ENCODE measurements at regions not wholly inside any gene's neighbourhood (a gene's known extent, or its start where the extent isn't known, plus 50 kb on each side); places are given as distances from the start of the nearest gene placed in this dataset.
"Not testable (repeated sequence)": the region's sequence is repeated elsewhere in the genome, so short reads cannot be mapped to it uniquely, and the experiment has no call there.

DNA sequence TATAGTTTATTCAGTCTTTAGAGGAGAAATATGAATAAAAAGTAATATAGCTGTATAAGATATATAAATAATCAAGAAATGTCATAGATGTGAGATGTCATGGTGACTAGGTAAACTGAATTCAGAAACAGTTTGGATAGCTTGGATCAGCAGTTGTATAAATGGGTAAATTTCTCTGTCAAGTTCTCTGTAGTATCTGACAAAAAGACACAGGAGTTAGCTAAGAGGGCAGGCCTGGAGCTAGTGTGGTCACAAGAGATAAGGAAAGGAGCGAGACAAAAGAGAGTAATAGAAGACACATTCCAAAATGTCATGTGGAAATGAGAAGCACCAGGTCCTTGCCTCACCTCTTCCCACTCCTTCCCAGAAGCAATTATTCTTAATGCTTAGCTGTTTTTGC is 349.0 kb downstream of the LMO7 start:
- DNase-seq: no peak

DNA sequence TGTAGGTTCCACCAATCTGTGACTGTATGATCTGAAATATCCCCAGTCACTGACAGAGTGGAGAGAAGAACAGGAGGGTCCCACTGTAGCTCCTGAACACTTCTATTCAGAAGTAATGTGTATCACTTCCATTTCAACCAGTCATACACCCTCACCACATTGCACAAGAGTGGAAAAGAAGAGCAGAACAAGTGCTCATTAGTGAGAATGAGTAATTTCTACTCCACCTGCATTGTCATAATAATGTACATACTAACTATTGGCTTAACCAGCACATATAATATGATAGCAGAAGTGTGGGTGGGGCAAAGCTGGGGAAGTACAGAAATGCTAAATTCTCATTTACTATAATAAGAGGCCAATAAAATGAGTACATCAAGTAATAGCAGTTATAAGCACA is 342.7 kb downstream of the LMO7 start:
- DNase-seq: no peak

DNA sequence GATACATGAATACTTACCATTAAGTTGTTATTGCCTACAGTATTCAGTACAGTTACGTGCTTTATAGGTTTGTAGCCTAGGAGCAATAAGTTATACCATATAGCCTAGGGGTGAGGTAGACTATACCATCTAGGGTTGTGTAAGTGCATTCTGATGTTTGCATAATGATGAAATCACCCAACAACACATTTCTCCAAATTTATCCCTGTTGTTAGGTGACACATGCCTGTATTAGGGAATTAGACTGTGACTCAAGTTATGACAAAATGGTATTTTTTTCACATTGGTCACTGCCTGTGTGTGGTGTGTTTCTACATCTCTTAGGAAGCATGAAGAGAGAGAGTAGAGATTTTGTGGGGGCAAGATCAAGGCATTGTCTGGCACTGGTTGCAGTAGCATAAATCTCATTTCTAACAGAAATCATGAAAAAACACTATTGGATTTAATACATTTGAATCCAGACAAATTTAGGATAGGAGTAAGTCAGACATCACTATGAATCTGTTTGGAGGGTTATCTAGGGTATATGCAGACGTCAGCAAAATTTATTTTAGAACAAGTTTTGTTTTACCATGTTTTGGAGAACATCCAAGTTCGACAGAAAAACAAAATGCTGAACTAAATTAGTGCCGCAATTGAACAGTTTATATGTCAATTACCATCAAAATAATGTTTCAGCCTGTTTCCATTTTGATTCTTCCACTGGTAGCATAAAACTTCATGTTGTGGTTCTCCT is 332.1 kb downstream of the LMO7 start:
- DNase-seq: no peak

DNA sequence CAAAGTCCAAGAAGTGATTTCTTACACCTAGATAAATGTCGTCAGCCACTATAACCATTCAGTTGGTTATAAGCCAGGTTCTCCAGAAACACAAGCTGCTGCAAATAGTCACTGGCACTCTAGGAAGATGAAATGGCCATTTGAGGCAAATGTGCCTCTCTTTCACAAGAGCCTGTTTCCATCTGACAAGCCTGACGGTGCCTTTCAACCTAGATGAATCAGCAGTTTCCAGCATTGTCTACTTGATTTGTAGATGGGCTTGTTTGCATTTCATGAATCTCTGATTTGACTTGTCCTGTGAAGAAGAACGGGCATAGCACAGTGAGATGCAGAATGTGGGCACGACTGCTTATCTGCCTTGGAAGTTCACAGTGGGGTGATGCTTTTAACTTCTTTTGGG is 327.2 kb downstream of the LMO7 start:
- DNase-seq: no peak

DNA sequence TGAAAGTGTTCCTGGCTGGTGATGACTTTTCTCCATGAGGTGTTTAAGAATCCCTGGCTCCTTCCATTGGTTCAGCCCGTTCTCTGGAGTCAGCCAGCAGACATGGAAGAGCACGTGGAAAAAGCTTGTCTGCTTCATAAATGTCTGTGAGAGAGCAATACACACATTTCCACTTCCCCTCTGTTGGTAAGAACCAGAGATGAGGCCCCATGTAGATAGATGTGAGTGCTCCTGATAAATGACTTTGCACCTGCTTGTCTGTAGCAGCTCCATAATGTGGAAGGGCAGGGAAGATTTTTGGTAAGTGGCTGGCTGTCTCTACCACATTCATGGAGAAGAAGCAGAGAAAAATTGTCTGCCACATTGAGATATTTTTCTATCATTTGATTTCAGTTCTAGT is 325.8 kb downstream of the LMO7 start:
- no peak for DNase-seq

DNA sequence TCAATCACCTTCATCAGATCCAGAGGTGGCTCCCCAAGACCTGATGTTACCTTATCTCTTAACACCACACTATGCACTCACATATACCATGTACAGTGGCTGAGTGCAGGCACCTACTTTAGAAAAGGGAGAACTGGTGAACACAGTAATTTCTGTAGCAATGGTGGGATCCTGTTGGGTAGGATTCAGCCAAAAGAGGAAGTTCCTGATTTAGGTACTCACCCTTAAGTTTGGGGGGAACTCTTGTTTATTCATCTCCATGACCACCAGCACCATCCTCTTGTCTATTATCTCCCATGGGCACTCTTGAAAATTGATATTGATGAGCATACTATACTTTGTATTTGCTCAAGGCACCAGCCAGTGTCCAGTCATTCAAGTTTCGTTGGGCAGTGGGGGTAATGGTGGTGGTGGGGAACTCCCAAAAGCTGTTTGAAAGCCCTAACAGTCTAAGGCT is 324.4 kb downstream of the LMO7 start:
- no peak for DNase-seq

DNA sequence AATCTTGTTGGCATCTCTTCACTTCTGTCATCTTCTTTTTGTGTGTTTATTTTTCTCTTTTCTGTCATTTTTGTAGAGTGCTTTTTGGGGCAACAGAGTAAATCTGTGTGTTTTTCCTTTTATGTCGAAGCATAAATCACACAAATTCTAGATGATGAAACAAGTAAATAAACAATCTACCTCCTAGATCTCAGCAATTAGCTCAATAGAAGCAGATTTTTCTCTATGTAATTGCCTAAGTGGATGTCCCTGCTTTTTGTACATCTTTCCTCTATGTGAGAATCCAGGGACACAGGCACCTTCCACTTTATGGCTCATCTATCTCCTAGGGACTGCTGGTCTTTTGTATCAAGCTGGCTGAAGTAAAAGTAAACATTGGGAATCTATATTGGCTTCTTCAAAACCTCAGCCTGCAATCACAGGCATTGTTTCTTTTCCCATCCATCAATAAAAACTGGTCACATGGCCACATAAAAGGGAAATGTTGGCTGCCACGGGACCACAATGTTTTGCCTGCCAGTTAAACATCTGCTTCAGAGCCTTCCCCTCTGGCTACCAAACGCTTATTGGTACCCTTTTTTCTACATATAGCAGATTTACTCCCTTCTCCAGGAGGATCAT is 323.8 kb downstream of the LMO7 start:
- no peak for DNase-seq

DNA sequence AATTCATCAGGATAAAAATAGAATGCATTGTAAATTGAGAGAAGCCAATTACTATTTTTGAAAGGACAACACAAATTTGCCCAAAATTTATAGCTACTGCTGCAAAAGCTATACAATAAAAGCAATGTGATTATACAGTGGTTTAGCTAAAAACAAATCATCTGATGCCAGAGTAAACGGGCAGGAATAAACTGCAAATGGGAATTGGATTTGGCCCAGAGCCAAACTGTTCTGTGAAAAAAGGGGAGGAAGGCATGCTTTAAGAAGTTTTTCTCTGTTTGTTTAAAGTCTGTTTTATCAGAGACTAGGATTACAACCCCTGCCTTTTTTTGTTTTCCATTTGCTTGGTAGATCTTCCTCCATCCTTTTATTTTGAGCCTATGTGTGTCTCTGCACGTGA is 317.5 kb downstream of the LMO7 start:
- not testable (repeated sequence) for DNase-seq

DNA sequence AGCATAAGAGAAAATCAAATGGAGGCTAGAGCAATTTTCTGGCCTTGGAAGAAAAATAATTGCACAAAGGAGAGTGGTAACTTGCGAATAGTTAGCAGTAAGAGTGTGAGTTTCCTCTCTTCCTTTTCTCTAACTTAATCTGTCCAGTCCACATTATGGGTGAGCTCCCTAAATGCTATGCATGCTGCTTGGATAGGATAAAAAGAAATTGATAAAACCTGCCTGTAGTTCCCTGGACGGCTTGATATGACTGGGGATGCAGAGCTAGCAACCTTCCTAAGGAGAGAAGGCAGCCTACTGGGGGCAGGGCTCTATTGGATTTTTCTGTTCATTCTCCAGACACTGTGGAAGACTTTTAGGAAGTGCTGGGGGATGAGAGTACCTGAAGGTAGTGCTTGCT is 311.3 kb downstream of the LMO7 start:
- peak; percentile 43 for DNase-seq

DNA sequence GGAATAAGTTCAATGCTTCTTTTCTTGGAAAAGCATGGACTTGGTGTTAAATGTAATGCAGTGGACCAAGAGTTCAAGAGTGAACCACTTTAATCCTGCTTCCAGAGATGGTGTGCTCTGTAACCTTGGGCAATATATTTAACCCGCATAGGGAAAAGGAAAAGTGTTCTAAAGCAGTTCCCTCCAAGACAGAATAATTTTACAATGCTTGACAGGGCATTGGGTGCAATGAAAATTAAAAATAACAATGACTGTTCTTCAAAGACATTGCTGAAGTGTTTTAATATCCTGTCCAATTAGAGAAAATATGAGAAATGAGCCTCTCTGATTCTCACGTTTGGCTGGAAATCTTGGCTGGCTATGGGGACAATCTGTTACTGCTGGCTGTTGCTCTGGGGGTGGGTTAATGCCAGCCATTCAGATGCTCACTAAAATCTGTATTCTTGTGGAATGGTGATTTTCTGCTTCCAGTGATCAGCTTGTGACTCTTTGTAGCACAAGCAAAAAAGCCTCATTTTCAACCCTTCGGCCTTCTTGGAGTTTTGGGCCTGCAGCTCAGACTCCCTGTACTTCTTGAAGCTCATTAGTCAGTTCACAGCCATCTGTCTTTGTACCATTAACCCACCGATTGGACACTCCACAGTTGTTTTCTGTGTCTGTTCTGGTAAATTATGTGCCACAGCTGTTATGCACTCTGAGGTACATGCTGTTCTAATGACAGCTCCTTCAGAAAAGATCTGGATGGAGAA is 310.6 kb downstream of the LMO7 start:
- DNase-seq: peak; percentile 97

DNA sequence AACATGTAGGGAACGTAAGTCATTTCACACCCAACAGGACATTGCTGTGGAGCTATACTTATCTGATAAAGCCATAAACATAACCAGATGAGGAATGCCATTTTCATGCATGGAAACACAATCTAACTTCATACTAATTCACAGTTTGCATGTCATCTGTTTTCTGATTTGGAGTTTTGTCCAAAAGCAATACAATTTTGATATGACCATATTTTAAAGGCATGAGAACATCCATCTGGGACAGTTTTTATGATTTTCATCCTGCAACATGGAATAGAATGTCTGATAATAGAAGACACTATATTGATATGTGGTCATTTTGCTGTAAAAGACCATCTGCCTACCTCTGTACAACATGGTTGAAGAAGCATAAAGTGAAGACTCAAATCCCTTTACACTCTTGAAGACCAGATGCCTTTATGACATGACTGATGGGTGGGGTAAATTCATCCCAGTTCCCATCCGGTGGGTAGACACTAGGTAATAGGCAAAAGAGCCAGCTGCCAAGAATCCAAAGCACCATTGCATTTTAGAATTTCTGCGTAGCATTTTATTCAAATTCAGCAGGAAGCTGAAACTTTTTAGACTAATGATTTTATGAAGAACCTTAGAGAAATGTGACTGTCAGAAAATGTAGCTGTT is 309.8 kb downstream of the LMO7 start:
- peak; percentile 92 for DNase-seq

DNA sequence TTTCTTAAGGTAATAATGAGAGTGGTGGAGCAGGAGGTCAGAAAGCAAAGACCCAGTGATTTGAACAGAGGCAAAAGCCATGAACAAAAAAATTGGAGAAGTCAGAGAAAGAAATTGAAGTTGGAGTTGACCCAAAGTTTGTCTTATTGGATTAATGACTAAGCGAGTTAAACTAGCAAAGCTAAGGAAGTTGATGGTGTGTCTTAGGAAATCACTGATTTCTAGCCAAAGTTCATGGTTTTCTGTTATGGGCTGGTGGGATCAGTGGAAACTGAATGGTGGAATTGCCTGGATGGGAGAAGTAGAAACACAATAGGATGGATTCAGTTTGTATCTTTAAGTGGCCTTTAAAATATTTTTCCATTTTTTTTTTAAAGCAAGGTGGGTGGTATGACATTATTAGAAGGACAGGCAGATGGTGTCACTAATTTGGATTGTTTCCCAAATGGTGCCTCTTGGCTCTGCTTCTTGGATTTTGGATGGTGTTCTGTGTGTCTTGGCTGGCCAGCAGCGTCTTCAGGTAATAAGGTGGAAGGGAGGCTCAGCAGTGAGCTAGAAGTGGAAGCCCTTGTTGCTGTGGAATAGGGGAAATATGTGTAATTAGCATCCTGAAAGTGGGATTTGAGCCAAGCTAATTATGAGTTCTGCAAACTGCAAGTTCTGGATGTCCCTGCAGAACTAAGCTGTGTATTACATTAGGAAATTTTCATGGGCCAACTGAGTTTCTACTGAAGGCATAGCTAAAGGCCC is 302.9 kb downstream of the LMO7 start:
- peak; percentile 11 for DNase-seq

DNA sequence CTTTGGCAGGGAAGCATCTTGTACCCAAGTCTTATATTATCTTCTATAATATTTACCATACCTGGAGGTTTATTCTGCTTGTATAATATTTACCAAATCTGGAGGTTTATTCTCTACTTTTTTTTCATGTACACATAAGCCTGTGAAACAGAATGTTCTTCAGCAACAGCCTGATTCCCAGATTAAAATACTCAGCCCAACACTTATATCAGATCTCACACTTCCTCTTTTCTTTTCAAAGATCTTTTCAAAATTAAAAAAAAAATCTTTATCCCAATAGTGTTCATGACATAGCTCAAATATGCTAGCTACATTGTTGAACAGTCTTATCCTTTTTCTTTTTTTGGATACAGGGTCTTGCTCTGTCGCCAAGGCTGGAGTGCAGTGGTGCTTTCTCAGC is 300.7 kb downstream of the LMO7 start:
- DNase-seq: no peak

DNA sequence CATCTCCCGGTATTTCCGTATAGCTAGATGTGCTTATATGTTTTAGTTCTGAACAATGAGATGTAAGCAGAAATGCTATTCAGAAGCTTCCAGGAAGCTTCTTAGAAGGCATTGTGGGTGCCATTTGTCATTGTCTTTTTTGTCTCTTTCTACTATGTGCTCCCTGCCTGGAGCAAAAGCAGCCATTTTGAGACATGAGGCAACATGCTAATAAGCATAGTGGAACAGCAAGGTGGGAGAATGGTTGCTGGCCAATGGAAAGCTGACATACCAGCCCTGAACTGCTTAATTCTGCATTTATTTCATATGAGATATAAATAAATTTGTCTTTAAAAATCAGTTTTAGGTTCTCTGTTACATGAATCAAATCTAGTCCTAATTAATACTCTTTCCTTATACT is 299.7 kb downstream of the LMO7 start:
- no peak for DNase-seq

DNA sequence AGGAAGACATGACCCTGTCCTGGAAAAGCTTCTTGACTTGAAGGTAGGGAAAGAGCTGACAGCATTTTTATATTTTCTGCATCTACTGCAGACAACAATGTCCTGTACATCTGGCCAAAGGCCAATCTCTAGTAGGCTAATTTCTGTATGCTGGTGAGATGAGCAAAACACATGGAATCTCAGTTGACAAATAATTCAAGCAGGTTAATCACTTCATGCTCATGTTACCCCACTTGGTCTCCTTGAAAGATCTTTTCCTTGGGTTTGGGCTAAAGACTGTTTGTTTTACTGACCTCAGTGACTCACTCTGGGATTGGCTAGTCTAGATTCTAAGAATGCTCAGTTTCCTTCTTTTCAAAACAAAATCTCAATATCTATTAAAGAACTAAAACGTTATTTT is 298.8 kb downstream of the LMO7 start:
- DNase-seq: no peak

DNA sequence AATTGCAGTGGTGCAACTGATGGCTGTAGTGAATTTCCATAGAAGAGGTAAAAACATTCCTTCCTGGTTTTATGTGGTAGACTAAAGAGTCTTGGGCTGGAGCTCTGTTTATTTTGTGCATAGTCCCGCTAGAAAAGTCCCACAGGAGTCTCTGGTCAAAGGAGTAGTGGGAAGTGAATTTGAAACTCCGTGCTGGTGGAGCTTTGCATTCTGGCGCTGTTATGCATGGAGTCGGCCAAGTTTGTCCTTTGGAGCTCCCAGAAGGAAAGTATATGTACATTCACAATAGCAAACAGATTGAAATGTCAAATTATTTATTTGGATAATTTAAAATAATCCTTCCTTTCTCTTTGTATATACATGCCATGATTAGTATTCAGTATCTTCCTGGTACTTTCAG is 296.5 kb downstream of the LMO7 start:
- no peak for DNase-seq

DNA sequence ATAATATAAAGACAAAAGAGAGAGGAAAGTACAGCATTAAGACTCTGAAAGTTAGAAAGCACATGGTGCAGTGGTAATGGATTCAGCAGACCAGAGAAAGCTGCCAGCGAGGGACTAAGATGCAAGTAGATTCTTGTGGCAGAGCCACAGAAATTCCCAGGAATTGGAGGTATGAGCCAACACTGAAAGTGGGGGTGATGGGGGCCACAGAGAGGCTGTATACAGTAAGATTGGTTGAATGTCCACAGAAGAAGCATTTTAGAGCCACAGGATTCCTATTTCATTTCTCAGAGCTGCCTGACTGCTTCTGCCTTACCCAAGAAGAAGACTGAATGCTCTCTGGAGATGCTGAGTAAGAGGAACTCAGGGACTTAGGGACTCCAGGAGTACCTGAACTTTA is 295.0 kb downstream of the LMO7 start:
- DNase-seq: no peak

DNA sequence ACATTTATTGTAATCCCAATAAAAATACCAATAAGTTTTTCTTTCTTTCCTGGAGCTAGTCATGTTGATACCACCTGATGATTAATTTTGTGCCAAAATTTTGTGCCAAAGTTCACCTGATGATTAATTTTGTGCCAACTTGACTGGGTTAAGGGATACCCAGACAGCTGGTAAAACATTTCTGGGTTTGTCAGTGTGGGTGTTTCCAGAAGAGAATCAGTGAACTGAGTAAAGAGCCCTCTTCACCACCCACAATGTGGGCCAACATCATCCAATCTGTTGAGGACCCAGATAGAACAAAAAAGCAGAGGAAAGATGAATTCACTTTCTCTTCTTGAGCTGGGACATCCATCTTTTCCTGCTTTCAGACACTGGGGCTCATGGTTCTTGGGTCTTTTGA is 292.9 kb downstream of the LMO7 start:
- DNase-seq: no peak

DNA sequence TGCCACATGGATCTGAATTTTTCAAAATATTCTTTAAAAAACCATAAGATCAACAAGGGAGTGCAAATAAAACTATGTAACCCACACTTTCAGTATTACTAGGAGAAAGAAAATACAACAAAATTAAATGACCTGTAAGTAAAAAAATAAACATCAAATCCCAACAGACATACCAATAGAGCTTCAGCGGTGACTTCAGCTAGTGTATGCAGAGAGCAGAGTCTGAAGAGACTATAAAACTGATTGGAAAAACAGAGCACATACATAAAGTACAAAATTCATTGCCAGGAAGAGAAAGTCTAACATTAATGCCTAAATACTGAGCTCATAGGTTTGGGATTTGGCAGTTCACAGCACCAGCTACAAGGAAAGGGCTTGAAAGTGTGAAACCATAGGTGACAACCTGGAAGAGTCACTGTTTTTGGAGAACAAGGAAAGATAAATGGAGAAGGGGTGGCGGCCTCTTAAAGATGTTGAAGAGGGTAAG is 291.1 kb downstream of the LMO7 start:
- no peak for DNase-seq

DNA sequence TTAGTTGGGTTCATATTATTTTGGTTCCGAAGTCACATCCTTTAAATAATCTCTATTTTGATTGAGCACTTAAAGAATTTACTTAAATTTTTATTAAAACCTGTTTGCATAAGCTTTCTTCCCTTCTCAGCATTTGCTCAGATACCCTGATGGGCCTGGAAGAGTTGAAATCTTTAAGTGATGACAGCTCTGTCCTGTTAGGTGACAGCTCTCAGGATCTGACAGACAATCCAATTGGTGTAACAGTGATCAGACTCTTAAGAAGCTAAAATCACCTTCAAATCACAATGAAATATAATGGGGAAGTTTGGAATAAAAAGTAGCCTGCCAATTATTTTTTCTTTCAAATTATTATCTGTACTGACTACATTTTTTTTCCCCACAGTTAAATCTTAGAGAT is 284.4 kb downstream of the LMO7 start:
- no peak for DNase-seq

DNA sequence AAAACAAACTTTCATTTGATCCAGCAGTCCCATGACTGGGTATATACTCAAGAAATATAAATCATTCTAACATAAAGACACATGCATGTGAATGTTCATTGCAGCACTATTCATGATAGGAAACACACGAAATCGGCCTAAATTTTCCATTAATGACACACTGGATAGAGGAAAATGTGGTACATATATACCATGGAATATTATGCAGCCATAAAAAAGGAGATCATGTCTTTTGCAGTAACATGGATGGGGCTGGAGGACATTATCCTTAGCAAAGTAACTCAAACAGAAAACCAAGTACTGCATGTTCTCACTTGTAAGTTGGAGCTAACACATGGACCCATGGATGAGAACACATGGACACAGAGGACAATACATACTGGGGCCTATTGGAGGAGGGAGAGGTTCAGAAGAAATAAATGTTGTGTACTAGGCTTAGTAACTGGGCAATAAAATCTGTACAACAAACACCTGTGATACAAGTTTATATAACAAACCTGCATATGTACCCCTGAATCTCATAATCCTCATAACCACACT is 283.6 kb downstream of the LMO7 start:
- no peak for DNase-seq

DNA sequence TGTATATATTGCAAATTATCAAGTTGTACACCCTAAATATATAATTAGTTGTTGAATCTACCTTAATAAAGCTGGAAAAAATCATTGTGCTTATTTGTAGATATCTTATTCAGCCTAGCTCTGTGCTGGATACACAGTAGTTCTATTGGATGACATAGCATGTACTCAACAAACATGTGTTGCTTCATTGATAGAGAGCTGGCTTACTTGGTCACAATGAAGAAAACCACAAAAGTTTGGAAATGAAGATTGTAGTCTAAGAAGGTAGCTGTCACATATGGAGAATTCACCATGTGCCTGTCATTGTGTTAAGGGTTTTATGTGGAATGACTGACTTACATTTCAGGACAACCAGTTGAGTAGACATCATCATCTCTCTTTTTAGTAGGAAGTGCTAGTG is 278.9 kb downstream of the LMO7 start:
- DNase-seq: no peak

DNA sequence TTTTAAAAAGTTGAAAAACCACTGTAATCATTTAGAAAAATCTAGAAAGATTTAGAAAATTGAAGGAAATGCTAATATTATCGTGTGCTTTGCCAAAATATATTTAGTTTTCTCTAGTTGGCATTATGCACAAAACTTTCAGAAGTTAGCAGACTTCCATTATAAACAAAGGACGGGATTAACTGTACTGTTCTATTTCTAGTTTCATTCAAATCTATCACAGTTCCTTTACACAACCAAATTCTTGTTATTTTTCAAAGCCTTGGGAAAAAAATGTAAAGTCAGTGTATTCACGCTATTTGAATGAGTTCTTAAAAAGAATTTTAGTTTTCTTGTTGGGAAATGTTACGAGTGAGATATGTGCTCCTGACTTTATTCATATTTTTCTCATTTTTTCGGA is 277.8 kb downstream of the LMO7 start:
- DNase-seq: no peak

Data from NCI-H1694 treated with DMSO at 0.1 percent for 48 hours (cell line).